ENCODE measurements at regions not wholly inside any gene's neighbourhood (a gene's known extent, or its start where the extent isn't known, plus 50 kb on each side); places are given as distances from the start of the nearest gene placed in this dataset.

- TF ChIP-seq BHLHE40 (IDR thresholded peaks at IDR 0.05; ENCODE audit: borderline replicate concordance) (no peak), ARNT (IDR thresholded peaks at IDR 0.05) (no peak)
These were observed 312.4 kb downstream of the METTL4 start for GRCh38 chr18:2258954-2259353.

Measured in HEK293T (cell line).